ENCODE measurements at regions not wholly inside any gene's neighbourhood (a gene's known extent, or its start where the extent isn't known, plus 50 kb on each side); places are given as distances from the start of the nearest gene placed in this dataset.

GRCh38 chr5:61906820-61907219 is 399.2 kb upstream of the KIF2A start:
- TF ChIP-seq CTCF (IDR thresholded peaks at IDR 0.05) (no peak), POLR2A (IDR thresholded peaks at IDR 0.05) (no peak)
